ENCODE measurements at regions not wholly inside any gene's neighbourhood (a gene's known extent, or its start where the extent isn't known, plus 50 kb on each side); places are given as distances from the start of the nearest gene placed in this dataset.

GRCh38 chr12:66050610-66051009 is 79.9 kb downstream of the LLPH start:
- Mint-ChIP-seq H3K4me1 (peaks cover 4% of the 10 kb centered on the region), H3K27ac (no peak overlapping the region), H3K36me3 (ENCODE audit: low read depth) (no peaks in the 10 kb centered on the region), H3K4me3 (no peak overlapping the region), H3K27me3 (peaks cover 22% of the 10 kb centered on the region)
- DNase-seq, result no peak
- H3K9me3 ChIP-seq (ENCODE audit: control insufficient read depth, low read length, poor library complexity, severe bottlenecking), result no peaks in the 10 kb centered on the region
- ATAC-seq, result no peak

- no peak overlapping the region for H3K4me3 Mint-ChIP-seq
- H3K36me3 Mint-ChIP-seq (ENCODE audit: low read depth), result no peaks in the 10 kb centered on the region
- ATAC-seq (no peak), DNase-seq (no peak)
- peaks cover 4% of the 10 kb centered on the region for H3K4me1 Mint-ChIP-seq
- no peaks in the 10 kb centered on the region for H3K9me3 ChIP-seq (ENCODE audit: control insufficient read depth, low read length, poor library complexity, severe bottlenecking)
- H3K27ac Mint-ChIP-seq, result no peak overlapping the region
- peaks cover 22% of the 10 kb centered on the region for H3K27me3 Mint-ChIP-seq
Measured at GRCh38 chr12:66050283-66050576, 80.3 kb downstream of the LLPH start.

GRCh38 chr12:66049538-66050282 is 80.8 kb downstream of the LLPH start:
- Mint-ChIP-seq H3K27me3 (peaks cover 21% of the 10 kb centered on the region), H3K4me3 (no peak overlapping the region), H3K4me1 (peaks cover 4% of the 10 kb centered on the region), H3K27ac (no peak overlapping the region), H3K36me3 (ENCODE audit: low read depth) (no peaks in the 10 kb centered on the region)
- no peak for DNase-seq
- H3K9me3 ChIP-seq (ENCODE audit: control insufficient read depth, low read length, poor library complexity, severe bottlenecking), result no peaks in the 10 kb centered on the region
- ATAC-seq, result no peak

- Mint-ChIP-seq H3K36me3 (ENCODE audit: low read depth) (no peaks in the 10 kb centered on the region), H3K27ac (no peak overlapping the region), H3K4me3 (no peak overlapping the region), H3K4me1 (peaks cover 4% of the 10 kb centered on the region), H3K27me3 (peaks cover 17% of the 10 kb centered on the region)
- no peak for DNase-seq
- no peak for ATAC-seq
- H3K9me3 ChIP-seq (ENCODE audit: control insufficient read depth, low read length, poor library complexity, severe bottlenecking), result no peaks in the 10 kb centered on the region
Measured at GRCh38 chr12:66048835-66049537, 81.6 kb downstream of the LLPH start.

GRCh38 chr12:66048218-66048834 is 82.2 kb downstream of the LLPH start:
- no peaks in the 10 kb centered on the region for H3K36me3 Mint-ChIP-seq (ENCODE audit: low read depth)
- no peak for ATAC-seq
- no peak overlapping the region for H3K4me3 Mint-ChIP-seq
- no peaks in the 10 kb centered on the region for H3K9me3 ChIP-seq (ENCODE audit: control insufficient read depth, low read length, poor library complexity, severe bottlenecking)
- H3K4me1 Mint-ChIP-seq, result peaks cover 2% of the 10 kb centered on the region
- DNase-seq, result no peak
- H3K27ac Mint-ChIP-seq, result no peak overlapping the region
- peaks cover 12% of the 10 kb centered on the region for H3K27me3 Mint-ChIP-seq

- no peaks in the 10 kb centered on the region for H3K36me3 Mint-ChIP-seq (ENCODE audit: low read depth)
- DNase-seq (no peak), ATAC-seq (no peak)
- no peaks in the 10 kb centered on the region for H3K9me3 ChIP-seq (ENCODE audit: control insufficient read depth, low read length, poor library complexity, severe bottlenecking)
- peaks cover 20% of the 10 kb centered on the region for H3K27me3 Mint-ChIP-seq
- no peak overlapping the region for H3K4me3 Mint-ChIP-seq
- no peak overlapping the region for H3K27ac Mint-ChIP-seq
- H3K4me1 Mint-ChIP-seq, result peaks cover 2% of the 10 kb centered on the region
Measured at GRCh38 chr12:66047411-66048021, 83.0 kb downstream of the LLPH start.

- H3K9me3 ChIP-seq (ENCODE audit: control insufficient read depth, low read length, poor library complexity, severe bottlenecking), result no peaks in the 10 kb centered on the region
- H3K4me3 Mint-ChIP-seq, result no peak overlapping the region
- no peaks in the 10 kb centered on the region for H3K36me3 Mint-ChIP-seq (ENCODE audit: low read depth)
- H3K4me1 Mint-ChIP-seq, result peaks cover 2% of the 10 kb centered on the region
- no peak for DNase-seq
- ATAC-seq, result no peak
- peaks cover 34% of the 10 kb centered on the region for H3K27me3 Mint-ChIP-seq
- no peak overlapping the region for H3K27ac Mint-ChIP-seq
Measured at GRCh38 chr12:66045506-66045905, 85.0 kb downstream of the LLPH start.

- Mint-ChIP-seq H3K27ac (no peak overlapping the region), H3K27me3 (peaks cover 42% of the 10 kb centered on the region), H3K36me3 (ENCODE audit: low read depth) (no peaks in the 10 kb centered on the region), H3K4me1 (peaks cover 2% of the 10 kb centered on the region), H3K4me3 (no peak overlapping the region)
- H3K9me3 ChIP-seq (ENCODE audit: control insufficient read depth, low read length, poor library complexity, severe bottlenecking), result no peaks in the 10 kb centered on the region
- DNase-seq (no peak), ATAC-seq (no peak)
Measured at GRCh38 chr12:66044731-66045130, 85.8 kb downstream of the LLPH start.

GRCh38 chr12:66043035-66043434 is 87.5 kb downstream of the LLPH start:
- no peaks in the 10 kb centered on the region for H3K9me3 ChIP-seq (ENCODE audit: control insufficient read depth, low read length, poor library complexity, severe bottlenecking)
- Mint-ChIP-seq H3K27me3 (peaks cover 36% of the 10 kb centered on the region), H3K27ac (no peak overlapping the region), H3K4me3 (no peak overlapping the region), H3K4me1 (no peaks in the 10 kb centered on the region), H3K36me3 (ENCODE audit: low read depth) (no peaks in the 10 kb centered on the region)
- ATAC-seq, result no peak
- DNase-seq, result no peak

- Mint-ChIP-seq H3K27ac (no peak overlapping the region), H3K4me3 (no peak overlapping the region), H3K27me3 (peaks cover 39% of the 10 kb centered on the region), H3K36me3 (ENCODE audit: low read depth) (no peaks in the 10 kb centered on the region), H3K4me1 (no peaks in the 10 kb centered on the region)
- DNase-seq (no peak), ATAC-seq (no peak)
- no peaks in the 10 kb centered on the region for H3K9me3 ChIP-seq (ENCODE audit: control insufficient read depth, low read length, poor library complexity, severe bottlenecking)
Measured at GRCh38 chr12:66041651-66042363, 88.7 kb downstream of the LLPH start.

- Mint-ChIP-seq H3K27ac (no peak overlapping the region), H3K36me3 (ENCODE audit: low read depth) (no peaks in the 10 kb centered on the region), H3K4me3 (no peak overlapping the region), H3K27me3 (peaks cover 52% of the 10 kb centered on the region), H3K4me1 (no peaks in the 10 kb centered on the region)
- ATAC-seq (no peak), DNase-seq (no peak)
- H3K9me3 ChIP-seq (ENCODE audit: control insufficient read depth, low read length, poor library complexity, severe bottlenecking), result no peaks in the 10 kb centered on the region
Measured at GRCh38 chr12:66036317-66036716, 94.2 kb downstream of the LLPH start.

- H3K4me1 Mint-ChIP-seq, result no peaks in the 10 kb centered on the region
- no peak for ATAC-seq
- peaks cover 48% of the 10 kb centered on the region for H3K27me3 Mint-ChIP-seq
- no peaks in the 10 kb centered on the region for H3K36me3 Mint-ChIP-seq (ENCODE audit: low read depth)
- no peak for DNase-seq
- H3K27ac Mint-ChIP-seq, result no peak overlapping the region
- H3K4me3 Mint-ChIP-seq, result no peak overlapping the region
- H3K9me3 ChIP-seq (ENCODE audit: control insufficient read depth, low read length, poor library complexity, severe bottlenecking), result no peaks in the 10 kb centered on the region
Measured at GRCh38 chr12:66035288-66035966, 95.1 kb downstream of the LLPH start.

All from T-helper 17 cell (primary cell).